GM20000 (cell line): ENCODE measurements at regions not wholly inside any gene's neighbourhood (a gene's known extent, or its start where the extent isn't known, plus 50 kb on each side); places are given as distances from the start of the nearest gene placed in this dataset.

Experiments used
- DNase-seq: peaks from one replicate; pipeline ENCODE4 v3.0.0; 2012; ENCODE audit warnings: low spot score
- CTCF ChIP-seq: IDR thresholded peaks from 2 replicates; pipeline ENCODE4 v1.5.1; 2012; ENCODE audit warnings: mild to moderate bottlenecking, control low read depth; ENCODE audit errors: extremely low read depth, missing control alignments

- DNase-seq = no peak
- no peak for TF ChIP-seq CTCF
Measured at GRCh38 chr20:24046888-24047287, 58.3 kb upstream of the GGTLC1 start.

DNA sequence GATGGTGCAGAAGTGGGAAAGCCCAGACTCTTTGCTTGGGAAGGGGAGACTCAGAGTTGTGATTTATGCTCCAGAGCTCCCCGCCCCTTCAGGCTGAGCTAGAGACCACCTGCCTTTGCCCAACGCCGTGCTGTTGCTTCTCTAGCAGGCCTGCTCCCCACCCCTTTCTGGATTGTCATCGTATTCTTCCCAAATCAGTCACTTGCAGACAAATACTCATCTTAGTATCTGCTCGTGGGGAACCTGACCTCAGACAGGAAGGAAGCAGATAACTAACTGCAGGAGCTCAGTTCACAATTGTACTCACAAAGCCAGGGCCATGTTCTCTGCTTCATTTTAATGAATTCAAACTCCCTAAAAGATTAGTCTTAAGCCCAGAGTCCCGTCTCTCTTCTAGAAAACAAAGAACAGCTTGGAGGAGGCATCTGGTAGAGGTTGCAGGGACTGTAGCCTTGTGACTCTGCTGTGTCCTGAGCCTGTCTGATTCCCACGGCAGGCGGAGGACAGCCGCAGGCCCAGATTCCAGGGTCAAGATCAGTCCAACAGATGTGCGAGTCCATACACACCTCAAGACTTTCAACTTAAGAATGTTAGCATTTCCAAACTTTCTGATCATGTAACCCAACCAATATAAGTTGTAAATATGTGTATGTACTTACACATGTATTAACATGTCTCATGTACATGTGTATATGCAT lies 57.2 kb upstream of the GGTLC1 start:
- no peak for DNase-seq

GRCh38 chr20:24043294-24043693 lies 54.7 kb upstream of the GGTLC1 start:
- DNase-seq = no peak
- TF ChIP-seq CTCF = no peak

More for the DNA sequence above, 57.2 kb upstream of the GGTLC1 start:
- no peak for TF ChIP-seq CTCF

- no peak for TF ChIP-seq CTCF
- DNase-seq = no peak
Measured at GRCh38 chr20:24042646-24043045, 54.1 kb upstream of the GGTLC1 start.

- TF ChIP-seq CTCF = no peak
- no peak for DNase-seq
Measured at GRCh38 chr20:24040896-24041459, 52.4 kb upstream of the GGTLC1 start.

DNA sequence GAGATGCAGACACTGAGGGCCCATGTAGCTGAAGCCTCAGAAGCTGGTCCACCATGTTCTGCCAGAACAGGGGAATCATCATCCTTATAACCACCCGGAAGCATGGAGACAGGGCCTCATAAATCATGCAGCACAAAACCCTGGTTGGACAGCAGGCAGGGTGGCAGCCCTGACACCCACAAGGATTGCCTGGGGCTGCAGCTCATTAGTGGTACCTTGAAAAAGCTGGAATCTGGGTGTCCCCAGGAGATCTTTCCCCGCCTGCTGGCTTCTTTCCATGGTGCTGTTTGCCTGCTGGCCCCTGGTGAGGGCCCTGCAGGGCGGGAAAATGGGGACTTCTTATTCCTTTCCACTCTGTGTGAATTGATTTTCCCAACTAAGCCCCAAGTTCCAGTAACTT lies 50.6 kb upstream of the GGTLC1 start:
- TF ChIP-seq CTCF = no peak
- no peak for DNase-seq
